ENCODE measurements at regions not wholly inside any gene's neighbourhood (a gene's known extent, or its start where the extent isn't known, plus 50 kb on each side); places are given as distances from the start of the nearest gene placed in this dataset.

DNA sequence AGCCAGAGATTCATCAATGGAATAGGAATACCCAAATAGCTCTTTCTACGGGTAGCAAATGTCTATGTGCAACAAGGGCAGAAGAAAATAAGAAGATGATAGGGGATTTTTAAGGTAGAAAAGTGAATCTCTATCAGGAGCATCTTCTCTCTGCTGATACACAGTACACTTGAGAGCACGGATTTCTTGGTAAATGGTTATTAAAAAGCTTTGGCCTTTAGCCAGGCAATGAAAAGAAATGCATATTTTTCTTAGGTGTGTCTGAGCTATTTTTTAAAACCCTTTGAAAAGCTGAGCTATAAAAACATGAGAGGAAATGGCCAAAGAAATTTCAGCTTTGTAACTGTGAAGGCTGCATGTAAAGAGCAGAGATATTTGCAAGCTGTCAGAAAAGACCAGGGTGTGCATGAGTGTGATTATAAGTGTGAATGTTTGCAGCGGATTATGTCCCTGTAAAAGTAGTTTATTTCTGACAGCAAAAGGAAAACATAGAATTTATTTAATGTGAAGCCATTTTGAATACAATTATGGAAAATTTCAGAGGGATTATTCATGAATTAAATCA is 487.1 kb upstream of the PIK3R1 start:
- no peaks in the 10 kb centered on the region; the same call in 1 of the 2 replicates for H3K4me1 ChIP-seq (ENCODE audit: insufficient read depth, low read length)
- no CpG with 5 or more reads among the region's 3 CpGs for WGBS (ENCODE audit: extremely low coverage, insufficient read length, low lambda C conversion rate)
- no peaks in the 10 kb centered on the region for H3K9me3 ChIP-seq (ENCODE audit: control insufficient read depth, low read depth, low read length)
- no peaks in the 10 kb centered on the region for H4K20me1 ChIP-seq (ENCODE audit: control insufficient read depth, insufficient read depth, insufficient read length)
- H3K23me2 ChIP-seq (ENCODE audit: insufficient read length, low read depth, low read length, poor library complexity, severe bottlenecking): no peaks in the 10 kb centered on the region
- H3K4me3 Mint-ChIP-seq: no peak overlapping the region
- H3K27ac ChIP-seq (ENCODE audit: insufficient read length, low read depth, low read length): no peak overlapping the region
- DNase-seq: no peak
- no peak overlapping the region for H3K56ac ChIP-seq (ENCODE audit: insufficient read length, low read depth, low read length)
- no peak overlapping the region for H3K9ac ChIP-seq (ENCODE audit: extremely low read depth, insufficient read length, low read length)
- H3K4ac ChIP-seq (ENCODE audit: low read depth, low read length): no peak overlapping the region
- no peaks in the 10 kb centered on the region for H3K9me3 Mint-ChIP-seq
- H3K27ac Mint-ChIP-seq: no peak overlapping the region
- H3K23ac ChIP-seq (ENCODE audit: insufficient read length, low read depth, low read length): no peak overlapping the region
- H3K79me2 ChIP-seq (ENCODE audit: insufficient read depth, low read length): no peaks in the 10 kb centered on the region
- H3K18ac ChIP-seq (ENCODE audit: insufficient read length, low read depth, low read length): no peak overlapping the region
- no peak overlapping the region for H2BK120ac ChIP-seq (ENCODE audit: low read depth, low read length, poor library complexity, severe bottlenecking)
- H3K36me3 Mint-ChIP-seq (ENCODE audit: insufficient read depth in 1 of 3, low read depth in 3 of 3): peaks cover 0 to 4% (median 3%) of the 10 kb centered on the region in 3 experiments; a peak in 3 of 7 replicates
- TF ChIP-seq, protein P1, sequence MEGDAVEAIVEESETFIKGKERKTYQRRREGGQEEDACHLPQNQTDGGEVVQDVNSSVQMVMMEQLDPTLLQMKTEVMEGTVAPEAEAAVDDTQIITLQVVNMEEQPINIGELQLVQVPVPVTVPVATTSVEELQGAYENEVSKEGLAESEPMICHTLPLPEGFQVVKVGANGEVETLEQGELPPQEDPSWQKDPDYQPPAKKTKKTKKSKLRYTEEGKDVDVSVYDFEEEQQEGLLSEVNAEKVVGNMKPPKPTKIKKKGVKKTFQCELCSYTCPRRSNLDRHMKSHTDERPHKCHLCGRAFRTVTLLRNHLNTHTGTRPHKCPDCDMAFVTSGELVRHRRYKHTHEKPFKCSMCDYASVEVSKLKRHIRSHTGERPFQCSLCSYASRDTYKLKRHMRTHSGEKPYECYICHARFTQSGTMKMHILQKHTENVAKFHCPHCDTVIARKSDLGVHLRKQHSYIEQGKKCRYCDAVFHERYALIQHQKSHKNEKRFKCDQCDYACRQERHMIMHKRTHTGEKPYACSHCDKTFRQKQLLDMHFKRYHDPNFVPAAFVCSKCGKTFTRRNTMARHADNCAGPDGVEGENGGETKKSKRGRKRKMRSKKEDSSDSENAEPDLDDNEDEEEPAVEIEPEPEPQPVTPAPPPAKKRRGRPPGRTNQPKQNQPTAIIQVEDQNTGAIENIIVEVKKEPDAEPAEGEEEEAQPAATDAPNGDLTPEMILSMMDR (conservative IDR thresholded peaks at IDR 0.05): no peak
- no peak overlapping the region for H3K14ac ChIP-seq (ENCODE audit: insufficient read depth, low read length)
- H2BK20ac ChIP-seq (ENCODE audit: low read depth, low read length, poor library complexity, severe bottlenecking): no peak overlapping the region
- no peak overlapping the region for H2BK12ac ChIP-seq (ENCODE audit: insufficient read length, low read depth, low read length)
- H2AFZ ChIP-seq (ENCODE audit: low read length): no peak overlapping the region
- H4K8ac ChIP-seq (replicated peaks; ENCODE audit: insufficient read length, low read depth, low read length): no peak overlapping the region
- H4K91ac ChIP-seq (ENCODE audit: insufficient read length, low read depth, low read length): no peak overlapping the region
- H2BK15ac ChIP-seq (ENCODE audit: low read depth, low read length): no peak overlapping the region
- no peaks in the 10 kb centered on the region for H3K79me1 ChIP-seq (ENCODE audit: insufficient read depth, low read depth, low read length, poor library complexity, severe bottlenecking)
- H4K5ac ChIP-seq (ENCODE audit: insufficient read length, low read depth, low read length): no peak overlapping the region
- H2AK5ac ChIP-seq (ENCODE audit: insufficient read length, low read length): no peak overlapping the region
- H3T11ph ChIP-seq (ENCODE audit: low read length): no peak overlapping the region
- no peaks in the 10 kb centered on the region for H3K27me3 ChIP-seq (ENCODE audit: insufficient read depth, low read length)
- no peak overlapping the region for H2BK5ac ChIP-seq (ENCODE audit: insufficient read length, low read length)
- H3K4me1 Mint-ChIP-seq: peaks cover 14 to 16% of the 10 kb centered on the region in 2 experiments
- no peaks in the 10 kb centered on the region for H3K27me3 Mint-ChIP-seq (ENCODE audit: low read depth)
- H3K4me2 ChIP-seq (ENCODE audit: insufficient read depth, insufficient read length, low read length): no peak overlapping the region
